Activated T-cell treated with anti-CD3 and anti-CD28 coated beads for 24 hours (primary cell): ENCODE measurements at regions not wholly inside any gene's neighbourhood (a gene's known extent, or its start where the extent isn't known, plus 50 kb on each side); places are given as distances from the start of the nearest gene placed in this dataset.

Experiments
- DNase-seq: peaks from one replicate; pipeline ENCODE4 v3.0.0-alpha.2; 2020; ENCODE audit warnings: low read depth

DNA sequence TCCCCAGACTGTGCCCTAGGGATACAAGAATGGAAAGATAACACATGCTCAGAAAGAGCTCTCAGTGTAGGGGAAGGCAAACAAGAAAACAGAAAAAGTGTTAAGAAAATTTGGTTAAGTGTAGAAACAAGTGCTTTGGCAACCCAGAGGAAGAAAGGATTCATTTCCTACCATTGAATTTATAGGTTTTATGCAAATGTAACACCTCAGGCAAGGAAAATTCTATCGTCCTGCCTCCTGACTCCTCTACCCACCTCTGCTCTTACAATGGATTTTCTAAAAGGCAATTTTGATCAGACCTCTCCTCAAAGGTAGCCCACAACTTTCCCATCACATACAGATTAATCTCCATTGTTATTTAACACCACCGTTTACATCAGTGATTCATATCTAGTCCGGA lies 298.7 kb downstream of the RFC3 start:
- DNase-seq = no peak

DNA sequence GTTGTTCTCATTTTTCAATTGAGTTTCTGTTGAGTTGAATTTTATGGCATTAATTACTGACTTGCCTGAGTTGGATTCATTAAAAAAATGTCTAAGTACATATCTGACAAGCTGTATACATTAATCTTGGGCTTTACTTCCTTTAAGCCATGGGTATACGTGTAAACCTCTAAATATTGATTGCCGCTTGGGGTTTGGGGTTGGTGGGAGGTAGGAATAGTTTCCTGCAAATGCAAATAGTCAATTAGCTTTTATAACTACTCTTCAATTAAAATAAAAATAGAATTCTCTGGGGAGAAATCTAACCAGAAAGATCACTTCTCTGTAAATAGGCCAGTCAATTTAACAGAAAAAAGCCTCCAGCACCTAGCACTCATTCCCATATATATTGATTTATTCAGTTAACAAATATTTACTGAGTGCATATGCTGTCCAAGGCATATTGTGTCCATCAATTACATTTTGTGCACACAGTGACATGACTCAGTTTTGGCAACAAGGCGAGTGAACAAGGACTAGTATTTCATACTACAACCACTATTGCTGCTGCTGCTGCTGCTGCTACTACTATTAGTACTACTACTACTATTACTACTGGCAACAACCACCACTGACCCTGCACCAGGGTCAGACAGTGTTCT lies 306.8 kb downstream of the RFC3 start:
- DNase-seq = no peak

DNA sequence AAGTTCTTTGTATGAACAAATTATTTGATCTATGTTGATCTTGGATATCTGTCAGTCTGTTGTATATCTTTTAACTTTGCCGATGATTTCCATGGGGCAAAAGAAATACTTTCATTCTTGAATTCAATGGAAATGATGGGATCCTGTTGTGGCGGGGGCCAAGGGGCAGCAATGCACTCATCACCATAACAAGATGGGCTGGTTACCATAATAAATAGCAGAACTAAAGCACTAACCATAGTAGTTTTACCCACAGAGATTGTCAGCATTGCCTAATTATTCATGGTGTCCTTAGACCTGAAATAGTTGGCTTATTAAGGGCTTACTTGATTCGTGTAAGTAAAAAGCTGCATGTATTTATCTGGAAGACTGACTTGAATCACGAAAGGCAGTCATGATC lies 309.6 kb downstream of the RFC3 start:
- no peak for DNase-seq

- no peak for DNase-seq
These were observed 310.7 kb downstream of the RFC3 start for GRCh38 chr13:34128661-34129060.

- DNase-seq = no peak
These were observed 311.5 kb downstream of the RFC3 start for GRCh38 chr13:34129436-34129835.

DNA sequence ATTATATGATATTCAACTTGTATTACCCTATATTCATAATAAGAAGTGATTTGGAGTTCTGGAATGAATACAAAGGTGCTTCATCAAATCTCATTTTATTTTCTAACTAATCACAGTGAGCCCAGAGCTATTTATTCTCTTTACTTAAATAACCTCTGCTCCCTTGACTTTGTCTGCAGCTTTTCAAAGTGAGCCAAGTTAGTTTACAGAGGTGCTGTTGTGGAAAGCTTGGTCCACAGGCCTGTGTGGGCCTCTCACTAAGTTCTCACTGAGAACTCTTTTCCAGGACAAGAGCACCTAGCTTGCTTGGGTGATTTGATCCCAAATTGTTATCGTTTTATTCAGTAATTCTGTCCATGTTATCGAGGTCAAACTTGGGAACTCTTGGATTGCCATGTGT lies 319.3 kb downstream of the RFC3 start:
- no peak for DNase-seq

DNA sequence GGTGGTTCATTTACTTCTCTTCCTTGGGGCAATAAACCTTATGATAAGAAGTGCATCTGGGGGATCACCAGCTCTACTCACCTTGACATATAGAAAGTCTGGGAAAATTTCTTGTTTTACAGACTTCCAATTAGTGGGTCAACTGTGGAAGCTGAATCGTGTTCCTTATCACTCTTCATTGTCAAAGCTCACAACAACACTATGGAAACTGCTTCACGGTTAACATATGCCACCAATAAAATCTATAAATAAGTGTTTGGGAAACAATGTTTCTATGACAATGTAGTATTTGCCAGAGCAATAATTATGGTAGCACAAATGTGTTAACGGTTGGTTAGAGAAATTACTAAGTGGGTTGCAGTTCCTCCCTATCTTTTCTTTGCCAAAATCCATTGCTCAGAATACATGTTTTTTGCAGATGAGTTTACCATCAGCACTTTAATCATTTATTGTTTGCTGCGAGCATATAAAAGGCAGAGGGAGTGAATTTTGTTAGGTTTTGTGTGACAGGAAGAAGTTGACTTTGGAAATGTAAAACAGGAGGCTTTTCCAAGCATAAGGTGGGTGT lies 321.8 kb downstream of the RFC3 start:
- DNase-seq = no peak

GRCh38 chr13:34143637-34144036 lies 325.7 kb downstream of the RFC3 start:
- DNase-seq = no peak

- DNase-seq = no peak
These were observed 326.2 kb downstream of the RFC3 start for GRCh38 chr13:34144142-34144541.

DNA sequence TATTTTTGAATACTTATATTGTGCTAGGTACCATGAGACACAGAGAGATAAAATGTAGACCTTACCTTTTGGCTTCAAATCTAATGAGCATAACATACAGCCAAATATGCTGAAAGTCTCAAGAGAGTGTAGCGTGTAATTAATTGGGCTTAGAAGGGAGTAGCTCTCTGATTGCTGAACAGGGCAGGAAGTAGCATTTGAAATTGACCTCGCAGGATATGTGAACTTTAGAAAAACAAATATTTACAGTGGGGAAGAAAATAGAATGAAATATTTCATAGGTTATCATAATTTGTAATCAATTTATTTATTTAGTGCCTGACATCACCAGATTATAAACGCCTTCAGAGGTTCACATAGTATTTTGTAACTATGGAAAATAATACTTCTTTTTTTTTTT lies 327.1 kb downstream of the RFC3 start:
- no peak for DNase-seq

DNA sequence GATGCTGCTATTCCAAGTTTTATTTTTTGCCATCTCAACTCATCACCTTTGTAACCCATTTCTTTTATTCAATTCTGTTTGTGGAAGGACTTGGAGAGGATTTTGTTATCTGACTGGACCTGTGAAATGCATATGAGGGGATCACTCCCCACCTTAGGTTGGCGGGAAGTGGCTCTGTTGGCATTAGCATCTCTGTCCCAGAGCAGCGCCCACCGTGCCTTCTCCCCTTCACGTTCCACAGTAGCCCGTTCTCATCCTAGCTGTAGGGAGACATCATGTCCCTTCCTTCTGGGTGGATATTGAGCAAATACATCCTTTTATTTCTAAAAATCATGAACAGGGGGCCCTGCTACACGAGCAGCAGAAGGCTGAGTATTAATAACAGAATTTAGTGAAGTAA lies 330.4 kb downstream of the RFC3 start:
- no peak for DNase-seq

DNA sequence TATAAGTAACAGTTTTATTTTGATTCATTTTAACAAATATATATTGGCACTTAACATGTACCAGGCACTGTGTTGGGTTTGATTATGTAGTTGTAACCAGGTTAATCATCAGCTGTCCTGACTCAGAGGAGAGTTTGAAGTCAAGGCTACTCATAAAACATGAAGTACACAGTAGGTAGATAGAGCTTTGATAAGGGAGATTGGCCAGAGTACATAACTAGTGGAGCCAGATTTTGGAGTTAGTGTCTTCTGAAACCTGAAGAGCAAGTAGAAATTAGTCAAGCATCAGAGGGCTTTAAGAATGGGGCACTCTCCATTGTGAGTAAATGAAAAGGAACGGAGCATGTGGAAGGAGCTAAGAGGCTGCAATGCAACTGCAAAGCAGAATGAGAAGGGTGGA lies 333.9 kb downstream of the RFC3 start:
- DNase-seq = no peak

GRCh38 chr13:34152409-34152808 lies 334.5 kb downstream of the RFC3 start:
- DNase-seq = no peak

GRCh38 chr13:34152996-34153395 lies 335.0 kb downstream of the RFC3 start:
- DNase-seq = no peak

GRCh38 chr13:34153428-34154180 lies 335.7 kb downstream of the RFC3 start:
- no peak for DNase-seq

GRCh38 chr13:34155931-34156607 lies 338.1 kb downstream of the RFC3 start:
- no peak for DNase-seq

GRCh38 chr13:34156841-34157365 lies 339.0 kb downstream of the RFC3 start:
- DNase-seq = peak; percentile 25

- DNase-seq = no peak
These were observed 342.0 kb downstream of the RFC3 start for GRCh38 chr13:34159946-34160345.

GRCh38 chr13:34161931-34162543 lies 344.1 kb downstream of the RFC3 start:
- DNase-seq = no peak

- no peak for DNase-seq
These were observed 344.6 kb downstream of the RFC3 start for GRCh38 chr13:34162544-34162933.

- no peak for DNase-seq
These were observed 346.6 kb downstream of the RFC3 start for GRCh38 chr13:34164582-34164981.

DNA sequence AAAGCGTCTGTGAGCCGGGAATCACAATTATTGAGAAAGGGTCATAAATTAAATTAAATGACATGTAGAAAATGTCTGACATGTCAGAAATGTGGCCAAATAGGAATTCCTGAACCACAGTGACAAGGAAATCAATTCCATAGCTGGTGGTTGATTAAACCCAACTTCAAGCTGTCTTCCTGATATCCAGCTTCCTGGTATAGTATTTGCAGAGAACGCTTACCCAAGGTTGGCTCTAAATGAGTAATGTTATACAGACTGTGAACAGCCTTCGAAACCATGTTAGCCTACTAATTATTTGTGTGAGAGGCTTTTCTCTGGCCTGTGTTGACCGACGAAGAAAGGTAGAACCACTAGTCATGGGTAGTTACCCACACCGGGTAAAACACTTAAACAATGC lies 347.2 kb downstream of the RFC3 start:
- DNase-seq = no peak
